Mesendoderm (in vitro differentiated cells): ENCODE measurements at regions not wholly inside any gene's neighbourhood (a gene's known extent, or its start where the extent isn't known, plus 50 kb on each side); places are given as distances from the start of the nearest gene placed in this dataset.

ENCODE experiments used
- DNase-seq: peaks from one replicate; pipeline ENCODE4 v3.0.0; 2013
- H2AK5ac ChIP-seq: 2 replicates; pipeline ENCODE4 v1.6.1; 2013; ENCODE audit warnings: low read length, inconsistent platforms
- H2BK120ac ChIP-seq: 2 replicates; pipeline ENCODE4 v1.6.1; 2013; ENCODE audit warnings: low read depth, mild to moderate bottlenecking, low read length, moderate library complexity, mixed read lengths
- H2BK15ac ChIP-seq: replicated peaks from 2 replicates; pipeline ENCODE4 v1.6.1; 2013; ENCODE audit warnings: low read depth, mild to moderate bottlenecking, moderate library complexity
- H2BK5ac ChIP-seq: 2 replicates; pipeline ENCODE4 v1.6.1; 2013; ENCODE audit warnings: low read length, inconsistent platforms
- H3K18ac ChIP-seq: 2 replicates; pipeline ENCODE4 v1.6.1; 2013; ENCODE audit warnings: mild to moderate bottlenecking, low read length, mixed read lengths
- H3K23ac ChIP-seq: one replicate; pipeline ENCODE4 v1.6.1; 2013; ENCODE audit warnings: low read length
- H3K27ac ChIP-seq: 2 replicates; pipeline ENCODE4 v1.5.1; 2013; ENCODE audit warnings: low read depth, mild to moderate bottlenecking, inconsistent platforms, low read length, moderate library complexity
- H3K27me3 ChIP-seq: 2 replicates; pipeline ENCODE4 v1.6.1; 2013; ENCODE audit warnings: low read length, control low read depth, mild to moderate bottlenecking, inconsistent platforms; ENCODE audit not compliant: insufficient read depth, poor library complexity
- H3K36me3 ChIP-seq: 2 replicates; pipeline ENCODE4 v1.6.1; 2013; ENCODE audit warnings: low read length, inconsistent platforms; ENCODE audit not compliant: control insufficient read depth, insufficient read depth
- H3K4ac ChIP-seq: one replicate; pipeline ENCODE4 v1.6.1; 2013; ENCODE audit warnings: low read depth, mild to moderate bottlenecking, low read length, moderate library complexity
- H3K4me1 ChIP-seq: 2 replicates; pipeline ENCODE4 v1.6.1; 2013; ENCODE audit warnings: low read depth, low read length, inconsistent platforms; ENCODE audit not compliant: control insufficient read depth
- H3K4me2 ChIP-seq: 2 replicates; pipeline ENCODE4 v1.6.1; 2013; ENCODE audit warnings: low read length
- H3K4me3 ChIP-seq: 2 replicates; pipeline ENCODE4 v1.5.1; 2013; ENCODE audit warnings: mild to moderate bottlenecking, low read length
- H3K56ac ChIP-seq: one replicate; pipeline ENCODE4 v1.6.1; 2013; ENCODE audit warnings: low read length
- H3K79me1 ChIP-seq: 2 replicates; pipeline ENCODE4 v1.6.1; 2013; ENCODE audit warnings: low read length, inconsistent platforms
- H3K79me2 ChIP-seq: 2 replicates; pipeline ENCODE4 v1.6.1; 2013; ENCODE audit warnings: mild to moderate bottlenecking, low read length; ENCODE audit not compliant: control insufficient read depth, insufficient read depth
- H3K9ac ChIP-seq: 2 replicates; pipeline ENCODE4 v1.6.1; 2013; ENCODE audit warnings: low read length, inconsistent platforms
- H4K5ac ChIP-seq: one replicate; pipeline ENCODE4 v1.6.1; 2013; ENCODE audit warnings: low read length
- H4K8ac ChIP-seq: one replicate; pipeline ENCODE4 v1.6.1; 2013; ENCODE audit warnings: low read depth, mild to moderate bottlenecking, control low read depth, low read length, moderate library complexity
- WGBS: extraction: QIAGEN DNeasy Blood & Tissue Kit; methylation state at CpG from one replicate; pipeline ENCODE4 v1.1.7; 2013; ENCODE audit warnings: low lambda C conversion rate, missing lambda C conversion rate; ENCODE audit not compliant: insufficient coverage; ENCODE audit errors: extremely low coverage; 5-methylcytosine and 5-hydroxymethylcytosine counted together

DNA sequence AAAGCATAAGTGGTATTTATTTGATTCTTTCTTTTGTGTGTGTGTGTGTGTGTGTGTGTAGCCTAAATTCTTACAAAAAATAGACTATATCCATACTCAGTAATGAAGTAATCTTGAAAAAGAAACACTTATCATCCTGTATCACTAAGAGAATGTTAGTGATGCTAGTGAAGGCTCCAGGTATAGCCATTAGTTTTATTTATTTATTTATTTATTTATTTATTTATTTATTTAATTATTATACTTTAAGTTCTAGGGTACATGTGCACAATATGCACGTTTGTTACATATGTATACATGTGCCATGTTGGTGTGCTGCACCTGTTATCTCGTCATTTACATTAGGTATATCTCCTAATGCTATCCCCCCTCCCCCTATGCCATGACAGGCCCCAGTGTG lies 436.0 kb downstream of the HTR7 start:
- Histone ChIP-seq H3K56ac (no peak overlapping the region), H3K9ac (no peak overlapping the region), H3K4me2 (no peak overlapping the region), H3K18ac (no peak overlapping the region), H3K4me3 (no peak overlapping the region), H2BK120ac (no peak overlapping the region), H3K79me1 (no peaks in the 10 kb centered on the region), H2BK15ac (no peak overlapping the region), H3K27ac (no peak overlapping the region), H4K5ac (no peak overlapping the region), H3K36me3 (no peaks in the 10 kb centered on the region), H3K4ac (no peak overlapping the region), H2AK5ac (no peak overlapping the region), H3K4me1 (no peaks in the 10 kb centered on the region), H3K23ac (no peak overlapping the region), H4K8ac (no peak overlapping the region), H2BK5ac (no peak overlapping the region), H3K27me3 (no peaks in the 10 kb centered on the region), H3K79me2 (no peaks in the 10 kb centered on the region)
- no peak for DNase-seq
- WGBS, result no CpG with 5 or more reads among the region's 2 CpGs

DNA sequence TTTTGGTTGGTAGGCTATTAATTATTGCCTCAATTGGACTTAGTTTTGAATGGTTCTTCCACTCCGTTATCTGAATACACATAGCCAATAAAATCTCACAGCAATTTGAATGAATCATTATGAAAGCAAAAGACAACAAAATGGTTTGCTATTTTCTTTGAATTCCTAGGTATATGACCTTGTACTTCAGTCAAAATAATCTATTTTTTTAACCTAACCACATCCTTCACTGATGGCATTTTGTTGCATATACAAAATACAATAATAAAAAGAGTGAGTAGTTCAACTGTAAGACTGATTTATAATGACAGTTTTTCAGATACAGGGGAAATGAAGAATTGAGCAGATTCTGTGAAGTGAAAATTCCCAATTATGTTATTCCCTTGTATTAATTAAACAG lies 433.1 kb downstream of the HTR7 start:
- H3K4me2 ChIP-seq, result no peak overlapping the region
- H3K9ac ChIP-seq, result no peak overlapping the region
- no peak overlapping the region for H2AK5ac ChIP-seq
- H3K4me1 ChIP-seq, result no peaks in the 10 kb centered on the region
- H3K79me2 ChIP-seq, result no peaks in the 10 kb centered on the region
- DNase-seq, result no peak
- no peak overlapping the region for H3K4me3 ChIP-seq
- H3K36me3 ChIP-seq, result no peaks in the 10 kb centered on the region
- H2BK15ac ChIP-seq, result no peak overlapping the region
- no CpG with 5 or more reads among the region's 1 CpG for WGBS
- H3K27me3 ChIP-seq, result no peaks in the 10 kb centered on the region
- H2BK120ac ChIP-seq, result no peak overlapping the region
- H3K23ac ChIP-seq, result no peak overlapping the region
- H3K79me1 ChIP-seq, result no peaks in the 10 kb centered on the region
- no peak overlapping the region for H2BK5ac ChIP-seq
- H3K4ac ChIP-seq, result no peak overlapping the region
- no peak overlapping the region for H3K27ac ChIP-seq
- no peak overlapping the region for H3K18ac ChIP-seq
- H3K56ac ChIP-seq, result no peak overlapping the region
- H4K8ac ChIP-seq, result no peak overlapping the region
- no peak overlapping the region for H4K5ac ChIP-seq

DNA sequence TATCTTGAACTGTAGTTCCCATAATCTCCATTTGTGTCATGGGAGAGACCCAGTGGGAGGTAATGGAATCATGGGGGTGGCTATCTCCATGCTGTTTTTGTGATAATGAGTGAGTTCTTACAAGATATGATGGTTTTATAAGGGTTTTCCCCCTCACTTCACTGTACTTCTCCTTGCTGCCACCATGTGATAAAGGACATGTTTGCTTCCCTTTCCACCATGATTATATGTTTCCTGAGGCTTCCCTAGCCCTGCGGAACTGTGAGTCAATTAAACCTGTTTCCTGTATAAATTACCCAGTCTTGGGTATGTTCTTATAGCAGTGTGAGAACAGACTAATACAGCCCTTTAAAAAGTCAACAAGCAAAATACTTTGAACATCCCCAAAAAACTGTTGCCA lies 427.7 kb downstream of the HTR7 start:
- no peak overlapping the region for H3K18ac ChIP-seq
- no peaks in the 10 kb centered on the region for H3K79me2 ChIP-seq
- no peaks in the 10 kb centered on the region for H3K79me1 ChIP-seq
- no peak overlapping the region for H3K4ac ChIP-seq
- H2AK5ac ChIP-seq, result no peak overlapping the region
- no peak overlapping the region for H2BK5ac ChIP-seq
- no peak overlapping the region for H2BK120ac ChIP-seq
- no peak overlapping the region for H3K4me3 ChIP-seq
- no peaks in the 10 kb centered on the region for H3K4me1 ChIP-seq
- no peak overlapping the region for H3K56ac ChIP-seq
- H4K8ac ChIP-seq, result no peak overlapping the region
- no peak overlapping the region for H3K9ac ChIP-seq
- no peak overlapping the region for H2BK15ac ChIP-seq
- H3K36me3 ChIP-seq, result no peaks in the 10 kb centered on the region
- no peak overlapping the region for H4K5ac ChIP-seq
- no peaks in the 10 kb centered on the region for H3K27me3 ChIP-seq
- no peak overlapping the region for H3K27ac ChIP-seq
- no CpG with 5 or more reads among the region's 1 CpG for WGBS
- DNase-seq, result peak; percentile 21
- no peak overlapping the region for H3K23ac ChIP-seq
- H3K4me2 ChIP-seq, result no peak overlapping the region

DNA sequence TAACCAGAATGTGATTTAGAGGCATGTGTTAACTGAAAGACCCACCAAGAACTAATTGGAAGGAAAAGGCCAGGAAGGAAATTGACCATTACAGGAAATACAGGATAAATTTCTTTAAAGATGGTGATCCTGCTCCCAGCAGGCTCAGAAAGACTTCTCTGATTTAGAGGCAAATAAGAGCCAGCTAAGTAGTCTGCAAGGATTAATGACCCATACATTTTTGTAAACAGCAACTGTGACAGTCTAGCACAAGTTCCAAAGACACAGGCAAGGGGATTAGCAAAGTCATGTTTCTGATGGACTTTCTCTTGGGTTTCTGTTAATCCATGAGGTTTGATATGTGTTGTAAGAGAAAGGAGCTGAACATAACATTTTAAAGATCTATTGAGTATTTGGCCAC lies 425.0 kb downstream of the HTR7 start:
- Histone ChIP-seq H4K8ac (no peak overlapping the region), H3K36me3 (no peaks in the 10 kb centered on the region)

DNA sequence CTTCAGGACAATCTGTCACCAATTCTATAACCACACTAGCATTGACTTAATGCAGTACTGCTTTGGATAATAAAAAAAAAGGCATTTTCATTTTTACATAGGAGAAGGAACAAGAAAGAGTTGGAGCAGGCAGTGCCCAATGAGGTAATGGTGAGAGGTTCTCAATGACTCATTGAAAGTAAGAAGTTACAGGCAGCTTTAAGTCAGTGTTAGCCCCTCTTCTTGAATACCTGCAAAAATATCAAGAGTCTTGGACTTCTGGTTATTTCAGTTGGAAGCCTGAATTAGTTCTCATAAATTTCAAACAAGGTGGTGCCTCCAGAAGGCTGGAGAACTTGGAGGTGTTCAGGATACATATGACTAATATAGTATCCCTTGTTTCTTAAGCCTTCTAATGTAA lies 422.5 kb downstream of the HTR7 start:
- Histone ChIP-seq H2AK5ac (no peak overlapping the region), H3K27me3 (no peaks in the 10 kb centered on the region), H3K4me3 (no peak overlapping the region), H3K27ac (no peak overlapping the region), H3K79me2 (no peaks in the 10 kb centered on the region), H3K79me1 (no peaks in the 10 kb centered on the region), H3K9ac (no peak overlapping the region), H2BK120ac (no peak overlapping the region), H3K36me3 (no peaks in the 10 kb centered on the region), H3K4ac (no peak overlapping the region), H3K4me1 (no peaks in the 10 kb centered on the region), H3K18ac (no peak overlapping the region), H4K8ac (no peak overlapping the region), H2BK15ac (no peak overlapping the region), H3K56ac (no peak overlapping the region), H2BK5ac (no peak overlapping the region), H4K5ac (no peak overlapping the region), H3K4me2 (no peak overlapping the region), H3K23ac (no peak overlapping the region)
- no peak for DNase-seq

More for the DNA sequence above, 425.0 kb downstream of the HTR7 start:
- no peak overlapping the region for H2BK15ac ChIP-seq
- H3K4me3 ChIP-seq, result no peak overlapping the region
- H3K79me1 ChIP-seq, result no peaks in the 10 kb centered on the region
- H3K9ac ChIP-seq, result no peak overlapping the region
- no peak overlapping the region for H3K56ac ChIP-seq
- H3K4me2 ChIP-seq, result no peak overlapping the region
- no peak overlapping the region for H2BK5ac ChIP-seq
- H2BK120ac ChIP-seq, result no peak overlapping the region
- no peak overlapping the region for H2AK5ac ChIP-seq
- H3K27me3 ChIP-seq, result no peaks in the 10 kb centered on the region
- no peak overlapping the region for H4K5ac ChIP-seq
- H3K4me1 ChIP-seq, result no peaks in the 10 kb centered on the region
- no peaks in the 10 kb centered on the region for H3K79me2 ChIP-seq
- no peak overlapping the region for H3K4ac ChIP-seq
- DNase-seq, result no peak
- no peak overlapping the region for H3K23ac ChIP-seq
- no peak overlapping the region for H3K27ac ChIP-seq
- H3K18ac ChIP-seq, result no peak overlapping the region

DNA sequence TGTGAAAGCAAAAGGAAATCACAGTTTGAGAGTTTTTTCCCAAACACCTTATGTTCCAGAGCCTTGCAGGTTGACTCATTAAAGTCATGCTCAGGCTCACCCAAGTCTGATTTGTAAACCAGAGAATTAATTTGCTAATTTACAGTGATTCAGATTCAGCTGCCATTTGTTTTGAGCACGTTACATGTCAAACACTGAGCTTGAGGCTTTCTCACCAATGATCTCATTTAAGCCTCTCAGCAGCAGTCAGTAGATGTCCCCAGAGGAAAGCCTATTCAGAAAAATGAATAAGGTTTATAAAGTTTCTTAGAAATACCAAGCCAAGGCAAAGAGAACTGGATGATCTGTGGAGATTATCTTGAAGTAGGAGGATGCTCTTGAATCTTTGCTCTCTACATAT lies 420.4 kb downstream of the HTR7 start:
- H3K23ac ChIP-seq, result no peak overlapping the region
- no peak overlapping the region for H2BK120ac ChIP-seq
- H3K79me2 ChIP-seq, result no peaks in the 10 kb centered on the region
- H3K27ac ChIP-seq, result no peak overlapping the region
- H3K4me2 ChIP-seq, result no peak overlapping the region
- no peak overlapping the region for H4K5ac ChIP-seq
- no peak overlapping the region for H3K4me3 ChIP-seq
- no peak overlapping the region for H2BK15ac ChIP-seq
- H3K79me1 ChIP-seq, result no peaks in the 10 kb centered on the region
- H2BK5ac ChIP-seq, result no peak overlapping the region
- no peak overlapping the region for H3K9ac ChIP-seq
- no peak overlapping the region for H2AK5ac ChIP-seq
- no CpG with 5 or more reads among the region's 1 CpG for WGBS
- H3K56ac ChIP-seq, result no peak overlapping the region
- H3K18ac ChIP-seq, result no peak overlapping the region
- H3K4ac ChIP-seq, result no peak overlapping the region
- H3K4me1 ChIP-seq, result no peaks in the 10 kb centered on the region
- DNase-seq, result no peak
- no peaks in the 10 kb centered on the region for H3K36me3 ChIP-seq
- no peak overlapping the region for H4K8ac ChIP-seq
- H3K27me3 ChIP-seq, result no peaks in the 10 kb centered on the region
